Astrocyte of the spinal cord (primary cell): ENCODE measurements at regions not wholly inside any gene's neighbourhood (a gene's known extent, or its start where the extent isn't known, plus 50 kb on each side); places are given as distances from the start of the nearest gene placed in this dataset.

Source experiments
- DNase-seq: peaks from one replicate; pipeline ENCODE4 v3.0.0; 2011; ENCODE audit warnings: low read depth, low spot score
- H3K4me3 ChIP-seq: 2 replicates; pipeline ENCODE4 v1.5.1; 2011; ENCODE audit warnings: low read depth, mild to moderate bottlenecking, low read length, moderate library complexity
- CTCF ChIP-seq: IDR thresholded peaks from 2 replicates; pipeline ENCODE4 v1.5.1; 2012; ENCODE audit warnings: low read depth, mild to moderate bottlenecking, low read length, inconsistent platforms
- in situ Hi-C: cut with HindIII; loops from 2 replicates; pipeline ENCODE4 v1.10.0; 2017; ENCODE audit warnings: low sequenced_read_pairs

DNA sequence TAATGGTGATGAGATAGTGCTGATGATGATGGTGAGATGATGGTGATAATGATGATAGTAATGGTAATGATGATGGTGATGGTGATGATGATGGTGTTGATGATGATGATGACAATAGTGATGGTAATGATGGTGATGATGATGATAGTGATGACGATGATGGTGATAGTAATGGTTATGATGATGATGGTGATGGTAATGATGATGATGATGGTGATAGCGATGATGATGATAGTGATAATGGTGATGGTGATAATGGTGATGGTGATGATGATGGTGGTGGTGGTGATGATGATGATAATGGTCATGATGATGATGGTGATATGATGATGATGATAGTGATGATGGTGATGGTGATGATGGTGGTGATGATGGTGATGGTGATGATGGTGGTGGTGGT lies 384.6 kb downstream of the MATN1 start:
- no peak overlapping the region for H3K4me3 ChIP-seq
- DNase-seq = no peak
- in situ Hi-C loops = no loop called here
- no peak for TF ChIP-seq CTCF

DNA sequence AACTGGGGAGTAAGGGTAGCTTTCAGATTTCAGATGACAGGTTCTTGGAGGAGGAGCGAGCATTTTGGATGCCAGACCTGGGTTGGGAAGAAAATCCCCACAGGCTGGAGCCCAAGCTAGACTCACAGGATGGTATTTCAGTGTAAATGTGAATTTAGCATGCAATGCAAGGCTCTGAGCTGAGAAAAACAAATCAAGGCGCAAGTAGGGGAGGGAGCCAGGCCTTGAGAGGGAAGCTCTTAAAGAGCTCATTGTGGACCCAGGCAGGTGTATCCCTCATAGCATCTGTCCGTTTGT lies 386.1 kb downstream of the MATN1 start:
- H3K4me3 ChIP-seq = no peak overlapping the region
- no peak for TF ChIP-seq CTCF
- no peak for DNase-seq
- in situ Hi-C loops = no loop called here

DNA sequence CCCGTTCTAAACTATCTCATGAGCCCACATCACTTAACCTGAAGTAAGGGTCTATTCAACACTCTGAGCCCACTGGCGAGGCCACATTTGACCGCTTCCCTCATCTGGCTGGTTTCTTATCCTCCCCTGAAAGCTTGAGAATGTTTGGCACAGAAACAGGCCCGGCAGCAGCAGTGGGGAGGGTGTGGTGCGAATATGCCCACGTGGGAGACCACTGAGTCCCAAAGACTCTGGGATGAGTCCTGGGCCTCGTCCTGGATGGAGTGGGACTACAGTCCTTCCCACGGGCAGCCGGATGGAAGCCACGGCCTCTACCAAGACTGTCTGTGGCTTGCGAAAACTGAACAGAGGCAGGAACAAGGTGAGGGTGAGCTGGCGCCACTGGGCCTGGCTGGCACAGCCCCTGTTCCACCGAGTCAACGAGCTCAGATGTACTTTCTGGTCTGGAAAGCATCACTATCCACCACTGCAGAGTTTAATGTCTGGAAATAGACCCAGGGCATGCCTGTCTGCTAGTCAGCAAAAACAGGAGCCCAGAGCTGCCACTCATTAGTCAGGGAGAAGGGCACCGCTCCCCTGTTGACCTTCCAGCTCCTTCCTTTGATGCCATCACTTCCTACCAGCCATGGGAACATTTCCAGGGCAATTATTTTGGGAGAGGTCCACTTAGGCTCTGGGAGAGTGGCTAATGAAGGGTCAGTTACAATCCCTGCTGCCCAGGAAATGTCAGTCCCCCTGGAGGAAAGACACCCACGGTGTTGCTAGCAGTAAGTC lies 386.6 kb downstream of the MATN1 start:
- no peak for TF ChIP-seq CTCF
- in situ Hi-C loops = no loop called here
- H3K4me3 ChIP-seq = no peak overlapping the region
- no peak for DNase-seq

DNA sequence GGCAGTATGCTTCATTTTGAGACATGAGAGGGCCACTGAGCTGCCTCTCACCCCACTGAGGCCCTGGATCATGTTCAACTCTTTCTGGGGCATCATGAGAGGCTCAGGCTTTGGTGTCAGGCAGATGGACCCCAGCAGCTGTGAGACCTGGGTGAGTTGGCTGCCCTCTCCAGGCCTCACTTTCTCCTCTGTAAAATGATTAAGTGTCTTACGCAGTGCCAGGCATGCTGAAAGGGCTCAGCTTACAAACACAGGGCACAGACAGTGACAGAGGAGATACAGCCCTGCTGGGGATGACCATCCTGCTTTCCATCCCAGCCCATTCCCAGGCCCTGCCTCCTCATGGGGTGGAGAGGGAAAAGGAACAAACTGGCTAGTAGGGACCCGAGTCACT lies 387.4 kb downstream of the MATN1 start:
- in situ Hi-C loops = no loop called here
- no peak for DNase-seq

DNA sequence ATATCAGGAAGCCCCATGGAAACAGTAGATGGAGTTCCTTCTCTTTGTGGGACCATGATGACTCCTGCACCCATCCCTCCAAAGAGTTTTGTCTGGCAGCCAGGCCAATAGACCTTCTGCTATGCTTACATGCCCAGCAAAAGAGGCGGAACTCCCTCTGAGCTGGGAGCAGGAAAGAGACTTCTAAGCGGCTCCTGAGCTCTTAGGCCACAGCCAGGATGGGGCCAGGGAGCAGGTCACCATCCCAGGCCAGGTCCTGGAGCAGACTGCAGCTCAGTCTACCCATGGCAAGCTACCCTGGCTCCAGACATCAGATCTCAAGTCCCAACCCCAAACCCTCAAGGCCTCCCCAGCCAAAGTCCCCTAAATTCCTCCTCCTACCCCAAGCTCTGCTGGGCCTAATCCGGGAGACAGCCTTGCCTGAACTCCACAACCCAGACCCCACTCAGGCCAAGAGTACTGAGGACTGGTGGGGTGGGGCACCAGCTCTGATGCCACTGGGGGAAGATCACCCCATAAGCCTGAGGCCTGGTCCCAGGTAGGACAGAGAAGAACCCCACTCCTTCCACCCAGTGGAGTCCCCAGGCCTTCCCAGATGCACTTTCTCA lies 387.9 kb downstream of the MATN1 start:
- in situ Hi-C loops = no loop called here
- DNase-seq = no peak

More for the DNA sequence above, 387.4 kb downstream of the MATN1 start:
- no peak overlapping the region for H3K4me3 ChIP-seq
- no peak for TF ChIP-seq CTCF

DNA sequence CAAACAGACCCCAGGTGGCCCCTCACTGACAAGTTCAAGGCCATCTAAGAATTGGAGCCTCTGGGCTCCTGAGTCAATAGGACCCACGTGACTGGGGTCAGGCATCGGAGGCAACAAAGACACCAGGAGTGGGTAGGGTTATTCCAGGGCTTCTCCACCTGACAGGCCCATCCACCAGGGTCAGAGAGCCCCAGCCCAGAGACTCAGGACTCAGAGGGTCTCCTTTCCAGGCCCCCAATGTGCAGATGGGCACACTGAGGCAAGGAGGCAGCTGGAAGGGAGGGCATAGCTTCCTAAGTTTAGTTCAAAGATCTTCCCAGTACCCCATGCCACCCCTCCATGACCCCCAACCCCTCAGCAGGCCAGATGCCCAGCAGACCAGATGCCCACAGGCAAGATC lies 388.6 kb downstream of the MATN1 start:
- no peak for DNase-seq
- no peak overlapping the region for H3K4me3 ChIP-seq
- in situ Hi-C loops = no loop called here
- no peak for TF ChIP-seq CTCF

More for the DNA sequence above, 387.9 kb downstream of the MATN1 start:
- no peak for TF ChIP-seq CTCF
- H3K4me3 ChIP-seq = no peak overlapping the region
